H1 (cell line): ENCODE measurements at regions not wholly inside any gene's neighbourhood (a gene's known extent, or its start where the extent isn't known, plus 50 kb on each side); places are given as distances from the start of the nearest gene placed in this dataset.

ENCODE experiments used
- CTCF ChIA-PET: fragments of 300-600 bp; sonication (Branson Sonifier 250); formaldehyde crosslinking; loops from one replicate; lab custom pipeline; 2021; ENCODE audit not compliant: partially characterized antibody; lab: Charles Lee
- POLR2A ChIA-PET: fragments of 300-600 bp; sonication (Branson Sonifier 250); formaldehyde crosslinking; loops from one replicate; lab custom pipeline; 2021; ENCODE audit warnings: inconsistent platforms; ENCODE audit not compliant: partially characterized antibody; lab: Charles Lee
- DNase-seq, 2 experiments: peaks; one replicate each; pipeline versions ENCODE4 v3.0.0 to v3.0.0-alpha.2; 2010 to 2022; ENCODE audit warnings: low spot score in 2 of 2, low read depth in 1 of 2, mixed read lengths in 1 of 2
- FAIRE-seq: peaks from 2 replicates; lab custom pipeline; 2011; peaks lifted over from hg19 to GRCh38; lab: Jason Lieb, UNC
- H2AFZ ChIP-seq: 2 replicates; pipeline ENCODE4 v1.8.1; 2012; ENCODE audit warnings: low read length, inconsistent platforms
- H2AK5ac ChIP-seq: 2 replicates; pipeline ENCODE4 v1.6.1; 2013; ENCODE audit warnings: low read depth, low read length
- H2BK120ac ChIP-seq: replicated peaks from 2 replicates; pipeline ENCODE3; 2013; ENCODE audit warnings: low read depth, low read length, inconsistent platforms
- H2BK12ac ChIP-seq: 2 replicates; pipeline ENCODE4 v1.6.1; 2013; ENCODE audit warnings: low read depth, low read length
- H2BK15ac ChIP-seq: 2 replicates; pipeline ENCODE4 v1.6.1; 2013; ENCODE audit warnings: low read length
- H2BK20ac ChIP-seq: 2 replicates; pipeline ENCODE4 v1.6.1; 2013; ENCODE audit warnings: low read length
- H2BK5ac ChIP-seq: 2 replicates; pipeline ENCODE4 v1.6.1; 2013; ENCODE audit warnings: low read depth, low read length
- H3K14ac ChIP-seq: 2 replicates; pipeline ENCODE4 v1.6.1; 2013; ENCODE audit warnings: inconsistent platforms; ENCODE audit not compliant: insufficient read length
- H3K18ac ChIP-seq: 2 replicates; pipeline ENCODE4 v1.6.1; 2013; ENCODE audit warnings: low read length; ENCODE audit errors: extremely low read depth
- H3K23ac ChIP-seq: 2 replicates; pipeline ENCODE4 v1.6.1; 2013; ENCODE audit warnings: inconsistent platforms; ENCODE audit not compliant: insufficient read length
- H3K23me2 ChIP-seq: 2 replicates; pipeline ENCODE4 v1.6.1; 2013; ENCODE audit warnings: low read depth, low read length
- H3K27ac ChIP-seq: 2 replicates; pipeline ENCODE4 v1.6.1; 2011; ENCODE audit warnings: low read depth, low read length, inconsistent platforms
- H3K27me3 ChIP-seq, 4 experiments: replicated peaks in 1 of 4; 1 replicate in 1 of 4; 2 replicates in 3 of 4; pipeline versions ENCODE4 v1.6.1 to v1.8.1; 2011 to 2013; ENCODE audit warnings: low read length in 3 of 4, mild to moderate bottlenecking in 3 of 4, inconsistent platforms in 2 of 4, mixed read lengths in 2 of 4, moderate library complexity in 1 of 4; ENCODE audit not compliant: control insufficient read depth in 3 of 4, insufficient read depth in 3 of 4; ENCODE audit errors: extremely low read depth in 1 of 4
- H3K36me3 ChIP-seq, 4 experiments: 2 replicates each; pipeline versions ENCODE4 v1.6.1 to v1.8.1; 2011 to 2013; ENCODE audit warnings: mild to moderate bottlenecking in 4 of 4, low read length in 3 of 4, moderate library complexity in 2 of 4, control low read depth in 1 of 4, inconsistent platforms in 1 of 4; ENCODE audit not compliant: insufficient read depth in 4 of 4, control insufficient read depth in 2 of 4
- H3K4ac ChIP-seq: replicated peaks from 2 replicates; pipeline ENCODE3; 2013; ENCODE audit warnings: low read length, low read depth, mixed read lengths, inconsistent platforms; ENCODE audit not compliant: insufficient read length
- H3K4me1 ChIP-seq, 4 experiments: replicated peaks in 1 of 4; 1 replicate in 1 of 4; 2 replicates in 3 of 4; pipeline versions ENCODE4 v1.6.1 to v1.8.1; 2011 to 2013; ENCODE audit warnings: low read length in 3 of 4, inconsistent platforms in 2 of 4, mixed read lengths in 1 of 4; ENCODE audit not compliant: insufficient read depth in 4 of 4, control insufficient read depth in 3 of 4
- H3K4me2 ChIP-seq, 2 experiments: 2 replicates each; pipeline versions ENCODE4 v1.6.1 to v1.8.1; 2011 to 2013; ENCODE audit warnings: low read depth in 2 of 2, low read length in 2 of 2, control low read depth in 1 of 2, inconsistent platforms in 1 of 2, mild to moderate bottlenecking in 1 of 2; ENCODE audit not compliant: insufficient read depth in 1 of 2
- H3K4me3 ChIP-seq, 4 experiments: fragments of 200-600, 300-600 bp in 1 of 4; sonication (generic), shearing (Covaris generic), sonication (Bioruptor Twin) in 1 of 4; 2 replicates each; pipeline versions ENCODE4 v1.5.1 to v1.8.1; 2011 to 2016; ENCODE audit warnings: low read length in 4 of 4, low read depth in 3 of 4, control low read depth in 2 of 4, inconsistent platforms in 2 of 4, mild to moderate bottlenecking in 2 of 4, mixed read lengths in 1 of 4, moderate library complexity in 1 of 4; ENCODE audit not compliant: insufficient read depth in 2 of 4; ENCODE audit errors: extremely low read depth in 1 of 4
- H3K56ac ChIP-seq: replicated peaks from 2 replicates; pipeline ENCODE3; 2013; ENCODE audit warnings: low read depth, mild to moderate bottlenecking, mixed read lengths, low read length, inconsistent platforms; ENCODE audit not compliant: insufficient read length
- H3K79me1 ChIP-seq: 2 replicates; pipeline ENCODE4 v1.6.1; 2013; ENCODE audit warnings: low read depth, low read length, control low read depth
- H3K79me2 ChIP-seq, 2 experiments: 2 replicates each; pipeline versions ENCODE4 v1.6.1 to v1.8.1; 2012 to 2013; ENCODE audit warnings: low read length in 2 of 2, mild to moderate bottlenecking in 2 of 2, inconsistent platforms in 1 of 2; ENCODE audit not compliant: insufficient read depth in 2 of 2, control insufficient read depth in 1 of 2
- H3K9ac ChIP-seq, 4 experiments: replicated peaks in 1 of 4; 1 replicate in 1 of 4; 2 replicates in 3 of 4; pipeline versions ENCODE4 v1.6.1 to v1.8.1; 2011 to 2013; ENCODE audit warnings: low read depth in 3 of 4, low read length in 3 of 4, control low read depth in 2 of 4, mild to moderate bottlenecking in 2 of 4, moderate library complexity in 2 of 4, inconsistent platforms in 1 of 4; ENCODE audit errors: extremely low read depth in 1 of 4
- H3K9me3 ChIP-seq, 2 experiments: 2 replicates each; pipeline versions ENCODE4 v1.6.1 to v1.8.1; 2012 to 2013; ENCODE audit warnings: mild to moderate bottlenecking in 2 of 2, moderate library complexity in 2 of 2, control low read depth in 1 of 2, inconsistent platforms in 1 of 2, low read depth in 1 of 2, low read length in 1 of 2, mixed read lengths in 1 of 2; ENCODE audit not compliant: insufficient read depth in 2 of 2
- H4K20me1 ChIP-seq, 2 experiments: replicated peaks in 1 of 2; 2 replicates each; pipeline versions ENCODE3 to v1.8.1; 2011 to 2013; ENCODE audit warnings: inconsistent platforms in 2 of 2, low read length in 2 of 2, mild to moderate bottlenecking in 1 of 2; ENCODE audit not compliant: insufficient read depth in 2 of 2, control insufficient read depth in 1 of 2
- H4K5ac ChIP-seq: 2 replicates; pipeline ENCODE4 v1.6.1; 2013; ENCODE audit warnings: low read length, low read depth, mixed read lengths, inconsistent platforms; ENCODE audit not compliant: insufficient read length
- H4K8ac ChIP-seq: 2 replicates; pipeline ENCODE4 v1.8.0; 2013; ENCODE audit warnings: mild to moderate bottlenecking, moderate library complexity, low read length, inconsistent platforms; ENCODE audit not compliant: insufficient read depth; ENCODE audit errors: extremely low read depth
- H4K91ac ChIP-seq: replicated peaks from 2 replicates; pipeline ENCODE3; 2013; ENCODE audit warnings: low read length, mixed read lengths, inconsistent platforms; ENCODE audit not compliant: insufficient read length
- BACH1 ChIP-seq: IDR thresholded peaks from 2 replicates; pipeline ENCODE4 v1.6.1; 2012; ENCODE audit warnings: low read length, improper control_type of control experiment
- CHD1 ChIP-seq: IDR thresholded peaks from 2 replicates; pipeline ENCODE4 v1.6.1; 2012; ENCODE audit warnings: low read depth, low read length, improper control_type of control experiment
- CREB1 ChIP-seq: IDR thresholded peaks from 2 replicates; pipeline ENCODE4 v1.6.1; 2012; ENCODE audit warnings: inconsistent platforms
- CTBP2 ChIP-seq: IDR thresholded peaks from 2 replicates; pipeline ENCODE4 v1.7.0; 2011; ENCODE audit warnings: borderline replicate concordance, mild to moderate bottlenecking, moderate library complexity, mixed read lengths, low read length; ENCODE audit not compliant: insufficient read depth, insufficient read length
- GTF2F1 ChIP-seq: IDR thresholded peaks from 2 replicates; pipeline ENCODE4 v1.6.1; 2012; ENCODE audit warnings: low read depth, low read length, improper control_type of control experiment, borderline replicate concordance
- KDM5A ChIP-seq: fragments of 200-600 bp; IDR thresholded peaks from 2 replicates; pipeline ENCODE4 v1.7.1; 2012; ENCODE audit warnings: mild to moderate bottlenecking, low read length, inconsistent platforms, mixed read lengths
- MAFK ChIP-seq: IDR thresholded peaks from 2 replicates; pipeline ENCODE4 v1.6.1; 2012; ENCODE audit warnings: low read depth, mild to moderate bottlenecking, improper control_type of control experiment, low read length
- RNF2 ChIP-seq: fragments of 200-900, 300-1000 bp; sonication (generic); IDR thresholded peaks from 2 replicates; pipeline ENCODE4 v1.7.1; 2016; ENCODE audit warnings: borderline replicate concordance, low read depth, mild to moderate bottlenecking, antibody characterized with exemption, low read length; ENCODE audit not compliant: poor library complexity, severe bottlenecking; ENCODE audit errors: missing control alignments
- TCF12 ChIP-seq: IDR thresholded peaks from 2 replicates; pipeline ENCODE4 v1.6.1; 2011; ENCODE audit warnings: low read depth, mild to moderate bottlenecking, low read length
- TEAD4 ChIP-seq: IDR thresholded peaks from 2 replicates; pipeline ENCODE4 v1.6.1; 2012; ENCODE audit warnings: low read depth, low read length, inconsistent platforms, mixed read lengths
- WGBS, 2 experiments: shearing (Covaris generic) in 1 of 2; methylation state at CpG; one replicate each; pipeline versions ENCODE4 v1.1.6 to v1.1.7; 2013 to 2015; ENCODE audit warnings: low lambda C conversion rate in 2 of 2, mixed read lengths in 2 of 2, inconsistent platforms in 1 of 2, low coverage in 1 of 2, missing lambda C conversion rate in 1 of 2; ENCODE audit not compliant: insufficient replicate concordance in 2 of 2, insufficient coverage in 1 of 2, insufficient read length in 1 of 2; ENCODE audit errors: extremely low coverage in 1 of 2, missing lambda C conversion rate in 1 of 2; 5-methylcytosine and 5-hydroxymethylcytosine counted together
- TF ChIP-seq, protein P1 (sequence below): IDR thresholded peaks from 2 replicates; pipeline ENCODE4 v1.6.1; 2011; ENCODE audit warnings: low read depth, mild to moderate bottlenecking, low read length; ENCODE audit not compliant: insufficient read depth
- TF ChIP-seq, protein P2 (sequence below): IDR thresholded peaks from 2 replicates; pipeline ENCODE4 v1.6.1; 2011; ENCODE audit warnings: low read length, improper control_type of control experiment
- TF ChIP-seq, protein P3 (sequence below): IDR thresholded peaks from 2 replicates; pipeline ENCODE4 v1.6.1; 2012; ENCODE audit warnings: inconsistent platforms

DNA sequence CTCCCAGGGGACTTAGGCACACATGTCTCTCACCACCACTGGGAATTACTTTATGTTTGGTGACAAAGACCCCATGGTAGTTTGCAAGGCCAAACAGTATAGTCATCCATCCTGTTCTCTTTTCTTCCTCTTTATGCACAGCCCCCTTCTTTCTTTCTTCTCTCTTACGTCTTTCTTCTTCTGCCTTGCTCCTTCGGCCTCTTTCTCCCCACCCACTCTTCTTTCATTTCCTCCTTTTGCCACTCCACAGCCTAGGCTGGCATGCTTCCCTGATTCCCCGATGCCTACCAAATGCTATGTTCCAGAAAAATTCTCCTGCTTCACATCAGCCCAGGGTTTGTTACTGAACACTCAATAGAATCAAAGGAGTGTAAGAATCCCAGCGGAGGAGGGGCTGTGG is 62.4 kb upstream of the MKLN1 start:
- ChIA-PET CTCF (no interaction called here), POLR2A (no interaction called here)
- H3K9me3 ChIP-seq = no peaks in the 10 kb centered on the region
- no peak overlapping the region for H2BK12ac ChIP-seq
- H2BK20ac ChIP-seq = no peak overlapping the region
- no peak overlapping the region for H4K91ac ChIP-seq
- no peak overlapping the region for H3K27ac ChIP-seq
- H2BK5ac ChIP-seq = no peak overlapping the region
- DNase-seq = no peak
- no peak overlapping the region for H3K56ac ChIP-seq
- no peak for FAIRE-seq
- no peak overlapping the region for H3K4me2 ChIP-seq
- no peak overlapping the region for H2BK120ac ChIP-seq
- no peak overlapping the region for H3K4me3 ChIP-seq
- H2AFZ ChIP-seq = peak overlapping the region; percentile 62; the same call in 1 of the 2 replicates
- H3K79me2 ChIP-seq = no peaks in the 10 kb centered on the region
- 88% methylated on average over 4 of the region's 4 CpGs; no CpG with 5 or more reads in 1 of the 2 experiments for WGBS, 2 experiments
- no peak overlapping the region for H4K5ac ChIP-seq
- no peaks in the 10 kb centered on the region for H3K27me3 ChIP-seq
- H4K8ac ChIP-seq = no peak overlapping the region
- no peak overlapping the region for H3K23ac ChIP-seq
- H2BK15ac ChIP-seq = no peak overlapping the region
- H3K23me2 ChIP-seq = no peaks in the 10 kb centered on the region
- H3K18ac ChIP-seq = no peak overlapping the region
- H3K79me1 ChIP-seq = no peaks in the 10 kb centered on the region
- H3K36me3 ChIP-seq = no peaks in the 10 kb centered on the region
- TF ChIP-seq, protein P1, sequence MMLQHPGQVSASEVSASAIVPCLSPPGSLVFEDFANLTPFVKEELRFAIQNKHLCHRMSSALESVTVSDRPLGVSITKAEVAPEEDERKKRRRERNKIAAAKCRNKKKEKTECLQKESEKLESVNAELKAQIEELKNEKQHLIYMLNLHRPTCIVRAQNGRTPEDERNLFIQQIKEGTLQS = no peak
- TF ChIP-seq TEAD4 = no peak
- no peak for TF ChIP-seq MAFK
- TF ChIP-seq BACH1 = no peak
- TF ChIP-seq GTF2F1 = no peak
- TF ChIP-seq, protein P2, sequence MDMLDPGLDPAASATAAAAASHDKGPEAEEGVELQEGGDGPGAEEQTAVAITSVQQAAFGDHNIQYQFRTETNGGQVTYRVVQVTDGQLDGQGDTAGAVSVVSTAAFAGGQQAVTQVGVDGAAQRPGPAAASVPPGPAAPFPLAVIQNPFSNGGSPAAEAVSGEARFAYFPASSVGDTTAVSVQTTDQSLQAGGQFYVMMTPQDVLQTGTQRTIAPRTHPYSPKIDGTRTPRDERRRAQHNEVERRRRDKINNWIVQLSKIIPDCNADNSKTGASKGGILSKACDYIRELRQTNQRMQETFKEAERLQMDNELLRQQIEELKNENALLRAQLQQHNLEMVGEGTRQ = no peak
- TF ChIP-seq KDM5A = no peak
- TF ChIP-seq TCF12 = no peak
- TF ChIP-seq CHD1 = no peak
- no peak for TF ChIP-seq RNF2
- TF ChIP-seq CTBP2 = no peak
- TF ChIP-seq CREB1 = no peak
- TF ChIP-seq, protein P3, sequence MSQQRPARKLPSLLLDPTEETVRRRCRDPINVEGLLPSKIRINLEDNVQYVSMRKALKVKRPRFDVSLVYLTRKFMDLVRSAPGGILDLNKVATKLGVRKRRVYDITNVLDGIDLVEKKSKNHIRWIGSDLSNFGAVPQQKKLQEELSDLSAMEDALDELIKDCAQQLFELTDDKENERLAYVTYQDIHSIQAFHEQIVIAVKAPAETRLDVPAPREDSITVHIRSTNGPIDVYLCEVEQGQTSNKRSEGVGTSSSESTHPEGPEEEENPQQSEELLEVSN = no peak
- H3K14ac ChIP-seq = no peak overlapping the region
- peaks cover 0 to 2% (median under 1%) of the 10 kb centered on the region in 4 experiments; a peak in 2 of 7 replicates for H3K4me1 ChIP-seq
- H3K9ac ChIP-seq = no peak overlapping the region
- H4K20me1 ChIP-seq = no peaks in the 10 kb centered on the region
- H3K4ac ChIP-seq = no peak overlapping the region
- H2AK5ac ChIP-seq = no peak overlapping the region
